ENCODE measurements at regions not wholly inside any gene's neighbourhood (a gene's known extent, or its start where the extent isn't known, plus 50 kb on each side); places are given as distances from the start of the nearest gene placed in this dataset.
"Not testable (repeated sequence)": the region's sequence is repeated elsewhere in the genome, so short reads cannot be mapped to it uniquely, and the experiment has no call there.

DNA sequence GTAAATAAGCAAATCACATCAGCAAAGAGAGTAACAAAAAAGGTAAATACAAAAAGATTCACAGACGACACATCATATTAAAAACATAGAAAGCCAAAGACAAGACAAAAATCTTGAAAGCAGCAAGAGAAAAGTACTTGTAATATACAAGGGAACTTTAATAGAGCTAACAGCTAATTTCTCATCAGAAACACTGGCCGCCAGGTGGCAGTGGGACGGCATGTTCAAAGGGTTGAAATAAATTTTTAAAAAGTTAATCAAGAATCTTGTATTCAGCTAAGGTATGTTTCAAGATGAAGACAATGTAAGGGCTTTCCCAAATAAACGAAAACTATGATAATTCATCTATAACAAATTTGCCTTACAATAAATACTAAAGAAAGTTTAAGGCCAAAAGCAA, 358.1 kb downstream of the LRRIQ3 start:
- DNase-seq = no peak

DNA sequence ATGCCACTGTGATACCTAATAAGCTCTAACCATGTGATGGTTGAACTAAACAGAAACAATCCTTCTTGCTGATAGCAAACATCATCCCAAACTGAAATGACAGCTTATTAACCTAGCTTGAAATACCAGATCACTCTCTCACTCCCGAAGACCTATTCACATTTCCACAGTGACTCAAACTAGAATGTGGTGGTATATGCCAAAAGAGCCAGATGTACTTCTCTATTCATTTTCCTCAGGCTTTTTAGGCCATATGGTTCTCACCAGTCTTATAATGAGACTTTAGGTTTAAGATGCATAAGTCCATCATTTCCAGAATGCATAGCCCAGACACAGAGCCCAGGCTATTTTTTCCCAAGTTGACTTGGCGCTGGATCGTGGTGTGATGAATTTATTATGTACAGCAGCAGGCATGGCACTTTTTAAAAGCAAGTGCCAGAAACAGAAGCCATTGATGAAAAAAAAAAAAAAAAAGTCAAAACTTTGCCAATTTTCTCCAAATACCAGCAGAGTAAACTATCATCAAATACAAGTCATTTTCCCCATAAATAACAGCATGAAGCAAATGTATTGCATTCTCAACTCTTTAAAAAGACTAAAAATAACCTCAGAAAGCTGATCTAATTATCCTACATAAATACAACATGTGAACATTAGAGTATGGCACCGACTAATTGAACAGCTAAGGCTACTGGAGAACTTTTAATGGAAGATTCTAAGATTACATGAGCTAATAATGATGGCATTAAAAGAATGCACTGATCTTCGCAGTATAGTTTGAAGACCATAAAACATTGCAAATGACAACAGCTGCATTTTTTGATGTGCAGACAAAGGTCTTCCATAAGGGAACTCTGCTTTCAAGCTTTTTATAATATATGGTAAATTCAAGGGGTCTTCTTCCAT, 365.4 kb downstream of the LRRIQ3 start:
- no peak for DNase-seq

DNA sequence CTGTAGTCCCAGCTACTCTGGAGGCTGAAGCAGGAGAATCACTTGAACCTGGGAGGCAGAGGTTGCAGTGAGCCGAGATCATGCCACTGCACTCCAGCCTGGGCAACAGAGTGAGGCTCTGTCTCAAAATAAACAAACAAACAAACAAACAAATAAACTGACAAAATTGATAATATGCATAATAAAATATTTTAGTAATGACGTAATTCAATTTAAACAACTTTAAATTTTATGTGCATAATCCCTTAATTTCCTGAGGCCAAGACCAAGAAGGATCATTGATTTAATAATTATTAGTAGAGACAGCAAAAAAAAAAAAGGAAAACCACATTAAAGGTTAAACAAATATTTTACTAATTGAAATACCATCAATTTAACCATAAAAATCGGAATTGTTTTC, 370.7 kb downstream of the LRRIQ3 start:
- DNase-seq = not testable (repeated sequence)

DNA sequence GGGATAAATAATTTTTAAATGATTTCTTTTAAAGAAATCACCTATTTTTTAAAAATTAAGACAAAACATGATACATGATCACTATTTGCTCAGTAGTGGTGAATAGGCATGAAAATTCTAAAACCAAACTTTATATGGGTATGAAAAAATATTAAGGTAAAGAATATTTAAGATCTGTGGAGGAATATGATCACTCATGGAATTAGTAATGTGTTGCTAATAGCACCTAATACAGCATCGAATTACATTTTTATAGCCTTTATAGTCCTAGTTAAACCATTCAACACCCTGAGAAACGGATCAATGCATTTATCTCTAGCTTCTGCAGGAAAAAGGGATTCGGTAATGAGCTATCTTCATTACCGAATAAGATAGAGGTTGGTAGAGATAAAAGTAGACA, 373.9 kb downstream of the LRRIQ3 start:
- DNase-seq = no peak

DNA sequence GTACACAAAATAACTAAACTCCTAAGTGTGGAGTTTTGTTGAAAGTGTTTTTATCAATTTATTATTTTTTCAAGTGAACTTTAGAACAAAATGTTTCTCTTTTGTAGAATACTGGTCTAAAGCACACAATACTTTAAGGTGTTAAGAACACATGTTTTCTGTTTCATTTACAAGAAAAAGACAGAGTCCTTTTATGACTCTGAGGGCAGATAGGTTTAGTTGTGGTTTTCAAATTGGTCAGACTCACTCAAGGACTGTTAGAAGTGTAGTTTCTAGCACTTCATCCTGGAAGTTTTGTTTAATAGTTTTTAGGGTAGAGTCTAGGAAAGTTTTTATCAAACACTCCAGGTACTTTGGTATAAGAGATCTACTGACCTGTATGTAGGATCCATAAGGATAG, 376.5 kb downstream of the LRRIQ3 start:
- no peak for DNase-seq

DNA sequence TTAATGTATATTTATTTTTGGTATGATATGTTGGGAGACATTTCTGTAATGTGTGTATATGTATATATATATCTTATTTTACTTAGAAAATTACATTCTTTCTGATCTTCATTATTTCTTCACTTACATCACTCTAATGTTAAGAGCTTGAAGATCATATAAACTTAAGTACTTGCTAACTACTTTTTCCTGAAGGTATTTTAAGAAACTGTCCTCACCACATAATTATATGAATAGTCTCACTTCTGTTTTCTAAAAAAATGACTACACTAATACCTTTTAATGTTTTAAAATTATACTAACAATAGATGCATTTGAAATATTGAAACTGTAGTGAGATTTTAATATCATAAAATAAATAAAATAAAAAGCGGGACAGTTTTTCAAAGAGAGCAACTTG, 377.1 kb downstream of the LRRIQ3 start:
- no peak for DNase-seq

DNA sequence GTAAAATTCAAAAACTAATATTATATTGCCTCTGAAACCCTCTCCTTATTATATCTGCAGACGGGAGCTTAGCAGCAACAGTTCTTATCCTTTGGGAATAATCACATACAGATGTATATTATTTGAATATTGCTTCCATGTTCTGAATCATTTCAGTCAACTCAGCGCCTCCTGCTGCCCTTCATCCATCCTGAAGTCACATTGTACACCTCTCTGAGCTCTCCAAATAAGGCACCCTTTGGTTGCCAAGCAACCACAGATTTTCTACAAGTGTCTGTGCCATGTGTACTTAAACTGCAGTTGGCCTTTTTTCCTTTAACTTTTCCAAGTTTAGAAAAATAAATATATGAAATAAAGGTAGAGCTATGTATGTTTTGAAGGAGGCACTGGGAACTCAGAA, 384.3 kb downstream of the LRRIQ3 start:
- no peak for DNase-seq

DNA sequence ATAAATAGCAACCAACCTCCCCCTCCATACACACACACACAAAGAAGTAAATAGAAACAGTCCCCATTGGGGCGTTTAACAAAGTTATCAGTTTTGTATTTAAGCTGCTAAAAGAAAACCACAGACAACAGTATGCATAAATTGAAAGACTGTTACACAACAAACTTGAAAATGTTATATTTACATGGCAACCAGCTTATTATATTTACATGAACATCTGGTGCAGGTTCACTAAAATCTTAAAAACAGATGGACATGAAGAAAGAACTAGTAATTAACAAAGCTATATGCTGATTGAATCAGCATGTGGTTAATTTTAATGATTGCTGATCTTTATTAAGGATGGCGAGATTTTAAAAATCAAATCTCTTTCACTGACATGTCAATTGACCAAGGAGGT, 384.7 kb downstream of the LRRIQ3 start:
- DNase-seq = no peak

DNA sequence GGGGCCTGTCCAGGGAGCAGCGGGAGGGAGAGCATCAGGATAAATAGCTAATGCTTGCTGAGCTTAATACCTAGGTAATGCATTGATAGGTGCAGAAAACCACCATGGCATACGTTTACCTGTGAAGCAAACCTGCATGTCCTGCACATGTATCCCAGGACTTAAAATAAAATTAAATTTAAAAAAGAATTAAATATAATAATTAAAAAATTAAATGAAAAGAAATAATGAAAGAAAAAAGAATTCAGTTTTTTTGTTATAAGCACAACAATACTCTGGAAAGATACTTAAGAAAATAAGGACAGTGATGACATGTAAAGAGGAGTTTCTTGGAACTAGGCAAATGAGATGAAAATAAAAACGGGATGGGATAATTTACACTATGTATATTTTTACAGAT, 386.2 kb downstream of the LRRIQ3 start:
- DNase-seq = no peak

DNA sequence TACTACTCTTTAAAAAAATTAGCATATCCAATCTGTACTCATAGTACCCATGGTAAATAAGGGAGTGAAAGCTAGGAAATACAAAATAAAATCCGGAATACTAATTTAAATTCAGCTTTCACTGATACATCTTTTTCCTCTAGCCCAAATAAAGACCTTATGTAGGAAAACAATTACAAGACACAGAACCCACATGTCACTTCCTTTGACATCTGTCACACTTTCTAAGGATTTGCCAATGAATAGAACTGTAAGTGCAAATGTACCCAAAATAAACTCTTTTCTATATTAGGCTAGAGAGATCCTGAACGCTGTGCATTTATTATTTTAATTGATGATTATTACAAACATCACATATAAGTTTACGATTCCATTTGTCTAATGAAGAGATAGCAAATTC, 393.0 kb downstream of the LRRIQ3 start:
- DNase-seq = no peak

DNA sequence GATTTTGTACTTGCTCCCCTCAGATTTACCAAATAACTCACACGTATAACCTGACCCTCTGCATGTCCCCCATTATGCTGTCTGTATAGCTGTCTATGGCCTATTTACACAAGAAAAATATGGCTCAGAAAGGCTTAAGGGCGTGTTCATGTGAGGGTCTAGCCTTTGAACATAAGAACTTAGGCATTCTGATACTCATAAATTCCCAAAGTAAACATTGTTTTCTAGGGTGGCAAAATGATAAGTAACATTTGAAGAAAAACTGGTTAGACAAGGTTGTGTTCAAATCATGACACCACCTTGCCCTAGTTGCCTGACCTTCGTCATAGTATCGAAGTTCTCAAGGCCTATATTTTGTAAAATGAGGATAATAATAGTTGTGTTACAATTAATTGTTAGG, 394.6 kb downstream of the LRRIQ3 start:
- no peak for DNase-seq

DNA sequence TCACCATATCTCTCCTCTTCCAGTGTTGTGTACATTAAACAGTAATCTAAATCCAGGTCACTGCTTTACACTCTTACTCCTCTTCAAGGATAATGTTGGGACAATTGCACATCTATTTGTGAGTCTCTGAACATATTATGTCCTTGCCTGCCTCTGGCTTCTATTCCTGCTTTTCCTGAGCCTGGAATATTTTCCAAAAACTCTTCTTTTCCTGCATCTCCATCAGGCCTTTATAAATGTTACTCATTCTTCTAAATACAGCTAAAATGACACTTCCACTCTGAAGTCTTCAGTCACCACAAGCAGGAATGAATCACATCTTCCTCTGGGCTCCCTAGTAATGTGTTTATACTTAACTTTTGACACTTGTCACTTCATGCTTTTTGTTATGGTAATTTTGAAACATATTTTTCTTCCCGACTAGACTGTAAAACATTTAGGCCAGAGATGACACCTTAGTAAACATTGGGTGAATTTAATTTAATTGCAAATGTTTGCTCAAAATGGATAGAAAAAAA, 396.0 kb downstream of the LRRIQ3 start:
- DNase-seq = no peak

DNA sequence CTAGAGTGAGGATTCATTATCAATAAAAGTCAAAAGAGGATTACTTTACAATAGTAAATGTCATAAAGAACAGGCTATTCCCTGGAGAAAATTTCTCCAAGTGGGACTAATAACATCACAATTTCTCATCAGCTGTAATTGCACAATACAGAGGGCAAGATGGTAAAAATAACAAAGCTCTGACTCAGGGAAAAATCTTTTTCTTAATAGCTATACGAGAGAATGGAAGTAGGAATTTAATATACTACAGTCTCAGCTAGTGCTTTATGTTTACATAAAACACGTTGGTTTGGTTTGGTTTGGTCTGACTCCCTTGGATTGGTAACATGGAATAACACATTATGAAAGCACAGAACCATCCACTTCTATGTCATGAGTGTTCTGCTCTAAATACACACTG, 397.6 kb downstream of the LRRIQ3 start:
- DNase-seq = no peak

DNA sequence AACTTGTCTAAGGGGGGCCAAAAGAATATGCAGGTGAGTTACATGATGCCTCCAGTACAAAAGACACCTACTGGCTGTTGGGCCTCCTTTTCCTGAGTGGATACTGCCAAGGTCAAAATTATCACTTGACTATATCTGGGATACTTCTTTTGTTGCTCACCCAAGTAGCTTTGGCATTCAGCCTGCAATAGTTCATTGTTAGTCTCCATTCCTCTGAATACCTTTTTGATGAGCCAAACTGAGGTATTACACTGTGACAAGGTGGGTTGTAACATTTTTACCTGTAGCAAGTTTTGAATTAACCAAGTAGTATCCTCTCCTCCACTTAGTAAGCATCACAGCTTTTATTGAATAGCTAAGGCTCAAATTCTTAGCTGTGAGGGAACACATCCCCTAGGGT, 408.0 kb downstream of the LRRIQ3 start:
- no peak for DNase-seq

DNA sequence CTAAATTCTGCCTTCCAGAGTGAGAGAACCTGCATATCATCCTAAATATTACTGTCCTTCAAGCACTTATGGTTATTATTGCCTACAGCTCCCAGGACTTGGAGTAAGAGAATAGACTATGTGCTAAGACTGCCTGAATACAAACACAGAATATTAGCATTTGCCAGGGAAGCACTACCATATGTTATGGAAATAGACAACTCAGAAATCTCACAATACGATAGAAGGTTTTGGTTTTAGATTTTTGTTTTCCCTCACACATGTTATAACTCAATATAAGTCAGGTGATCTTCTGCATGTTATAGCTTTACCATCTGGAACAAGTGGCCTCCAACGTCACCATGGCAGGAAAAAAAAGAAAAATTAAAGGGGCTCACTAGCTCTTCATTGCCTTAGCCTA, 413.9 kb downstream of the LRRIQ3 start:
- no peak for DNase-seq

DNA sequence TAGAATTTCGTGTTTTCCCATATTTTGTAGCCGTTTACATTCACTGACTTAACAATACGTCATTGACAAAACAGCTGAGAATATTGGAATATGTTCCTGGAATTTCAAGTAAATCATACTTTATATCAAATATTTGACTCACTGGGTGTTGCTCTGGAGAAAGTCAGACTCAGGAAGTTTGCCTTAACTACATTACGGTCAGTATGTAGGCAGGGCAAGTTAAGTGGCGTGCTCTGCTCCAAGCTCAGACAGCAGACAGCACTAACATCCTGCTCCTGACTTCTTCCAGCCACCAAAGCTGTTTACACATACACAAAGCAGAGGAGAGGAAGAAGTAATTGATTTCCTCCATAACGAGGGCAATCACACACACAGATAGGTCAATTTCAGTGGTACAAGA, 414.6 kb downstream of the LRRIQ3 start:
- DNase-seq = no peak

DNA sequence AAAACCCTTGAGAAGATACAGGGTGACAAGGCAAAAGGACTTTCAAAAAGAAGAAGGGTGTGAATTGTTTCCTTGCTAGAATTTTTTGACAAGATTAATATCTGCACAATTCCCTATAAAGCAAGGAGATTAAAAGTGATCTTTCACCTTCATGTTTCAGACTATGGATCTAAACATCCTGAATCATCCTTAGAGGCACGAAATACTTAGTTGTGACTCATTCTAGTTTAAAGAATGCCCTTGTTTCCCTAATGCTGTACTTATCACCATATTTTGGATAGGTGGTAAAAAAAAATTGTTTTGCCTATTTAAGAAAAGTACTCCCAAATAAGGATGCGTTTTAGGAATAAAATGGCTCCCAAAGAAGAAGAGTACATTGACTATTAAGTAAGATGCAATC, 415.1 kb downstream of the LRRIQ3 start:
- no peak for DNase-seq

DNA sequence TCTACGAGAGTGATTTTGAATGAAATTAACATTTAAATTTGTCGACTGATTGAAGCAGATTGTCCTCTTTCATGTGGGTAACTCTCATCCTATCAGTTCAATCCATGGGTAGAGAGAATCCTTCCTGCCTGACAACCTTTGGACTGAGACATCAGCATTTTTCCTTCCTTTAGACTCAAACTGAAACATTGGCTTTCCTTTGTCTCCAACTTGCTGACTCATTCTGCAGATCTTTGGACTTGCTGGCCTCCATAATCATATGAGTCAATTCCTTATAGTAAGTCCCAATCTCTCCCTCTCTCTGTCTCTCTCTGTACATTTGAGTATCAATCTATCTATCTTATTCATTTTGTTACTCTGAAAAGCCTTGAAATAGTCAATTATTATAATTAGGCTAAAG, 416.7 kb downstream of the LRRIQ3 start:
- DNase-seq = no peak

DNA sequence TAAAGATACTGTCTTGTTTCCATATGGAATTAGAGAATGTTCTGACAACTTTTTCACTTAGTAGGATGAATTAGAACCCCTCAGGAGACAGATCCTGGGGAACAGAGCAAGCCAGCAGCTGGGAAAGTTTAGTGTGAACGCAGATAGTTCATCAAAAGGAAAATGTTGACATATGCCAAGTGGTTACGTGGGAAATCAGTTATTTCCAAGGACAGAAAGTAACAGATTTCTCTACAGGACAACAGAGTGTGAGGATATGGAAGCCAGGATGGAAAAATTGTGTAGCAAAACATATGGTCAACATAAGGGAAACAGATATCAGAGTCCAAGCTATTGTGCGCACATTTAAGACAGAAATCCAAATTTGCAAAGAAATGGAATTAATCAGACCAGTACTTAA, 419.5 kb downstream of the LRRIQ3 start:
- no peak for DNase-seq

DNA sequence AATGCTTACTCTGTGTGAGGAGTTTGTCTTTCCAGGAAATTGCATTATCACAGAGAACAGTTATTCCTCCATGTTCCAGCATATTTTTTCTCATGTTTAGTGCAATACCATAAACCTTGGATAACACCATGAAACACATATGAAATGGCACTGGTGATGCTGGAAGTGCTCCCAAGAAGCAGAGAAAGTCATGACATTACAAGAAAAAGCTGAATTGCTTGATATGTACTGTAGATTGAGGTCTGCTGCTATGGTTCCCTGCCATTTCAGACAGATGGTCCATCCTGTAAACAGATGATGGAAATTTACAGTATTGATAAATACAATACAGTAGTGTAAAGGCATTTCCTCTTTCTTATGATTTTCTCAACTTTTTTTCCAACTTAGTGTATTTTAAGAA, 422.1 kb downstream of the LRRIQ3 start:
- DNase-seq = no peak

DNA sequence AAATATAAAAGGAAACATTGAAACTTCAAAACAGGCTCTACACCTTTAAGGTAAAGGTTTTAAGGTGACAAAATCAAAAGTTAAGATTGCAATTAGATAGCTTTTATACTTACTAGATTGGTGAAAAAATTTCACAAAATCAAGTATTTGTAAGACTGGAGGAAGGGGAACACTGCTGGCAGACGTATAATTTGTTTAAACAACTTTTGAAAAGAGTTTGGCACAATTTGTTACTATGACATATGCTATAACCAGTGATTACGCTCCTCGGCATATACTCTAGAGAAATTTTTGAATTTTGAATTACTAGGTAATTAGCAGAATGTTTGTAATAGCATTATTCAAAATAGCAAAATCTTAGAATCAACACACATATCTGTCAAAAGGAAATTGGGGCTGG, 425.0 kb downstream of the LRRIQ3 start:
- no peak for DNase-seq

DNA sequence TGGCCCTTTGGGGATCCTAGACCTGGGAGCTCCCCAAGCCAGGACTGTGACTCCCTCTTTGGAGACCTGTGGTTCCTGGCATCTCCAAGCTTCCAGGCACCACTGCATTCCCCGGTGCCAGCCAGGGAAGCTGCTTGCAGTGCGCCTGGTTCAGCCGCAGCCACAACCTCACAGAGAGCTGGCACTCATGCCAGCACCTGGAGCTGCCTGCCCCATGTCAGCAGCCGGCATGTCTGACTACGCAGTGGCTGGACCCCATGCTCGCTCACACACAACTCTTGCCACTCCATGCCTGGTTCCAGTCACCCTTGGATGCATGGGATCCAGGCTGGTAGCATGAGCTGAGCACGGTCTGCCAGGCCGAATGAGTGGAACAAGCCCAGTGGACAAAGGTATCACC, 426.6 kb downstream of the LRRIQ3 start:
- DNase-seq = no peak

DNA sequence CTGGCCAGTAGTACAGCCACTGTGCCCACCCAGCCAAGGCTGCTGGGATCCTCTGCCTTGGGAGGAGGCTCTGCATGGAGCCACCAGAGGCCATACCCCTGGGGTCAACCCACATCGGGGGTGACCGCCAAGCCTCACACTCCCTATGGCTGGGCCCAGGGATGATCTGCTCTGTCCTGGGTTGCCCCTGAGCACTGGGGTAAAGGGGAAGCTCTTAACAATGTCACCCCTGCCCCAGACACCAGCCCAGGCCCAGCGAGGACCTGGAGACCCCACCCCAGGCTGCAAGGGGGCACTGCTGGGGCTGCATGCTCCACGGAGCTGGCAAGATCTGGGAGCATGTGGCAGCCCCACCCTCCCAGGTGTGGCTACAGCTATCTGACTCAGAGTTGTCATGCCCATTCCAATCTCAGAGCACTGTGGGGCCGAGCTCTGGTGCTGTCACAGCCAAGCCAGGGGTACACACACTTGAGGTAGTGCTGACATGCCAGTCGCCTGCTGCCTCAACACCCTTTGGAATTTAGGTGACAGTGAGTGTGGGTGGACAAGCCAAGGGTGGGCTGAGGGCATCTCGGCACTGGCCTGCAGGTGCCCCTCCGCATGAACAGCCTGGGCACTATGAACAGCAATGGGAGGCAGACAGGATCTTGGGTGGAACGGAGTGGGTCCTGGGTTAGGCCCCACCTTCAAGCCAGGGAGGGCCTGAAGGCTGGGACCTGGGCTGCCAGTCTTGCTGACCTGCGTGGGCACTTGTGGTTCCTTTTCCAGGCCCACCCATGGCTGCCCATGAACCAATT, 427.7 kb downstream of the LRRIQ3 start:
- DNase-seq = no peak

DNA sequence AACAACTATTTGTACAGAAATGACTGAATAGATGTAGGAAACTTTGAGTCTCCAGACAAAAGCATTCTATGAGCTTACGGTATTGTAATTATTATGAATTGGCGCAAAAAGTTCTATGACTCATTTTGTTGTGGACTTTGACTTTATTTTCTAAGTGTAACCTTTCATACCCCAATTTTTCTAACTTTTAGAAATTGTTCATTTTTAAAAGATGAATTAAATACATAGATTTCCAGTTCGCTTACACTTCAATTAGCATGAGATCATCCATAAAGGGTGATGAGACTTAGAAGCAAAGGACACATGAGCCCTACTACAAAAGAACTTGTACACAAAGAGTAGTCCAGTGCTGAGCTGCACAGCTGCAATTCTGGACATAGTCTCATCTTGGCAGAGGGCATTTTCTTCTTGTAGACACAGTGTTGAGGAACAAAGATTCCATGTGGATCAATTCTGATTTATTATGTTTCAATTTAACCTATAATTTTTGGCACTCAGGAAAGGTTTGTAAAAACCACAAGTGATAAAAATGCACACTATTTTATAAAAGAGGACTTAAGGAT, 431.1 kb downstream of the LRRIQ3 start:
- DNase-seq = no peak
